Hepatocyte (in vitro differentiated cells): ENCODE measurements at regions not wholly inside any gene's neighbourhood (a gene's known extent, or its start where the extent isn't known, plus 50 kb on each side); places are given as distances from the start of the nearest gene placed in this dataset.

Source experiments
- CTCF ChIP-seq: fragments of 200-600 bp; sonication (generic); IDR thresholded peaks from 2 replicates; pipeline ENCODE4 v1.5.1; 2016; ENCODE audit warnings: antibody characterized with exemption, mild to moderate bottlenecking; ENCODE audit not compliant: poor library complexity
- EZH2 ChIP-seq: fragments of 200-600 bp; sonication (generic); IDR thresholded peaks from 2 replicates; pipeline ENCODE4 v1.6.1; 2016; ENCODE audit warnings: antibody characterized with exemption, mild to moderate bottlenecking, borderline replicate concordance

GRCh38 chr10:53748319-53748718 is 975.7 kb upstream of the MBL2 start:
- no peak for TF ChIP-seq CTCF
- no peak for TF ChIP-seq EZH2
